ENCODE measurements at regions not wholly inside any gene's neighbourhood (a gene's known extent, or its start where the extent isn't known, plus 50 kb on each side); places are given as distances from the start of the nearest gene placed in this dataset.

GRCh38 chrX:137945470-137945869, 379.5 kb downstream of the ZIC3 start:
- TF ChIP-seq CTCF (IDR thresholded peaks at IDR 0.05; ENCODE audit: low read depth, low read length, missing control alignments) = no peak

GRCh38 chrX:137969191-137969590, 403.3 kb downstream of the ZIC3 start:
- TF ChIP-seq CTCF (IDR thresholded peaks at IDR 0.05; ENCODE audit: low read depth, low read length, missing control alignments) = no peak
- H3K4me3 ChIP-seq (replicated peaks; ENCODE audit: low read depth, low read length) = no peak overlapping the region
- no peak for DNase-seq (ENCODE audit: extremely low read depth, low read depth)

More at GRCh38 chrX:137945470-137945869, 379.5 kb downstream of the ZIC3 start:
- DNase-seq (ENCODE audit: extremely low read depth, low read depth) = no peak
- H3K4me3 ChIP-seq (replicated peaks; ENCODE audit: low read depth, low read length) = no peak overlapping the region

- DNase-seq (ENCODE audit: extremely low read depth, low read depth) = no peak
- TF ChIP-seq CTCF (IDR thresholded peaks at IDR 0.05; ENCODE audit: low read depth, low read length, missing control alignments) = no peak
- H3K4me3 ChIP-seq (replicated peaks; ENCODE audit: low read depth, low read length) = no peak overlapping the region
These were observed 416.7 kb downstream of the ZIC3 start for GRCh38 chrX:137982472-137983172.

- TF ChIP-seq CTCF (IDR thresholded peaks at IDR 0.05; ENCODE audit: low read depth, low read length, missing control alignments) = no peak
- DNase-seq (ENCODE audit: extremely low read depth, low read depth) = no peak
- no peak overlapping the region for H3K4me3 ChIP-seq (replicated peaks; ENCODE audit: low read depth, low read length)
These were observed 422.5 kb downstream of the ZIC3 start for GRCh38 chrX:137988470-137988869.

- TF ChIP-seq CTCF (IDR thresholded peaks at IDR 0.05; ENCODE audit: low read depth, low read length, missing control alignments) = no peak
- DNase-seq (ENCODE audit: extremely low read depth, low read depth) = no peak
- H3K4me3 ChIP-seq (replicated peaks; ENCODE audit: low read depth, low read length) = no peak overlapping the region
These were observed 432.7 kb downstream of the ZIC3 start for GRCh38 chrX:137998619-137999018.

GRCh38 chrX:137999071-137999470, 433.1 kb downstream of the ZIC3 start:
- H3K4me3 ChIP-seq (replicated peaks; ENCODE audit: low read depth, low read length) = no peak overlapping the region
- DNase-seq (ENCODE audit: extremely low read depth, low read depth) = no peak
- TF ChIP-seq CTCF (IDR thresholded peaks at IDR 0.05; ENCODE audit: low read depth, low read length, missing control alignments) = no peak

GRCh38 chrX:137999552-137999951, 433.6 kb downstream of the ZIC3 start:
- no peak for DNase-seq (ENCODE audit: extremely low read depth, low read depth)
- no peak for TF ChIP-seq CTCF (IDR thresholded peaks at IDR 0.05; ENCODE audit: low read depth, low read length, missing control alignments)
- no peak overlapping the region for H3K4me3 ChIP-seq (replicated peaks; ENCODE audit: low read depth, low read length)

All from HFF-Myc (cell line).